ENCODE measurements at regions not wholly inside any gene's neighbourhood (a gene's known extent, or its start where the extent isn't known, plus 50 kb on each side); places are given as distances from the start of the nearest gene placed in this dataset.
"Not testable (repeated sequence)": the region's sequence is repeated elsewhere in the genome, so short reads cannot be mapped to it uniquely, and the experiment has no call there.

DNA sequence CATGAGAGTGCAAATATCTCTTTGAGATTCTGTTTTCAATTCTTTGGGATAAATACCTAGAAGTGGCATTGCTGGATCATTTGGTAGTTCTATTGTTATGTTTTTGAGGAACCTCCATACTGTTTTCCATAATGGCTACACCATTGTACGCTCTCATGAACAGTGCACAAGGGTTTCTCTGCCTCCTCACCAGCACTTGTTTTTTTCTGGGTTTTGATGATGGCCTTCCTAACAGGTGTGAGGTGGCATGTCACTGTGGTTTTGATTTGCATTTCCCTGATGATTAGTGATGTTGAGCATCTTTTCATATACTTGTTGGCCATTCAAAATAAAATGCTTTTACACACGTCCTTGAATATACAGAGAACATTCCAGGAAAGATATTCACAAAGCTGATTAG is 96.2 kb downstream of the CDRT15L2 start:
- not testable (repeated sequence) for DNase-seq (ENCODE audit: low read depth); H3K4me3 ChIP-seq (ENCODE audit: low read length)

DNA sequence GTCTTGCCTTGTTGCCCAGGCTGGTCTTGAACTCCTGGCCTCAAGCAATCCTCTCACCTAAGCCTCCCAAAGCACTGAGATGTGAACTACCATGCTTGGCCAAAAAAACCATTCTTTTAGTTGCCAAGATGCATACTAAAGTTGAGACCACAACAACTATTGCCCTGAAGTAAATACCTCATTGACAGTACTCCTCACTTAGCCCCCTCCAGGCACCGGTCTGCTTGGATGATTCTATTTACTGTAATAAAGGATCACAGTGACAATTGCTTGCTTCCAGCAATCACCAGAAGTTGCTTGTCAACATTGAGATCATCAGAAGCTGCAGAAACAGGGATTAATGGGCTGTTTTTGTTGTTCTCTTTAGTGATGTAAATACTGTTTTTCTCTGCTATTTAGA is 97.1 kb downstream of the CDRT15L2 start:
- not testable (repeated sequence) for H3K4me3 ChIP-seq (ENCODE audit: low read length); DNase-seq (ENCODE audit: low read depth)

DNA sequence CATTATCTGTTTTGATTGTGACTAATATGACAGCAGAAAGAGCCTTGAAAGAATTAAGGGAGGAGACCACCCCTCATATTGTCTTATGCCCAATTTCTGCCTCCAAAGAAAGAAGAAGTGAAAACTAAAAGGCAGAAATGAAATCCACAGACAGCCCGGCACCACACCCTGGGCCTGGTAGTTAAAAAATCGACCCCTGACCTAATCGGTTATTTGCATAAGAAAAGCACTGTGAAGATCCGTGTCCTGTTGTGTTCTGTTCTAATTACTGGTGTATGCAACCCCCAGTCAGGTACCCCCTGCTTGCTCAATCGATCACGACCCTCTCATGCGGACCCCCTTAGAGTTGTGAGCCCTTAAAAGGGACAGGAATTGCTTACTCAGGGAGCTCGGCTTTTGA is 97.9 kb downstream of the CDRT15L2 start:
- not testable (repeated sequence) for H3K4me3 ChIP-seq (ENCODE audit: low read length); DNase-seq (ENCODE audit: low read depth)

DNA sequence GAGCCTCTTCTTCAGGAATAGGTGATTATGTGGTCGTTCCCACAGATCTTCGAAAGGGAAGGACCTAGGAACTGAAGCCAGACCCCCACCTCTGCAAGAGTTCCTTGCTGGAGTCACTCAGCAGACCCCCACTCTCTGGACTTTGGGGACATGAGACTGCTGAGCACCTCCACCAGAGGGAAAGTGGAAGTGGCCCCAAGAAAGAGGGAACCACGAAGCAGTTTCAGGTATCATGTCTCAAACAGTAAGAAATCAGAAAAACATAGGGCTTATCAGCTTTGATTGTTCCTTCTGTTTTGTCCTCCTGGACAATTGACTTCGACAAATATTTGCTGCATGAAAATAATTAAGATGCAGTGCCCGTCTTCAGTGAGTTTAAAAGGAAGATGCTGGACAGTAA is 98.9 kb downstream of the CDRT15L2 start:
- DNase-seq (ENCODE audit: low read depth); H3K4me3 ChIP-seq (ENCODE audit: low read length): not testable (repeated sequence)

DNA sequence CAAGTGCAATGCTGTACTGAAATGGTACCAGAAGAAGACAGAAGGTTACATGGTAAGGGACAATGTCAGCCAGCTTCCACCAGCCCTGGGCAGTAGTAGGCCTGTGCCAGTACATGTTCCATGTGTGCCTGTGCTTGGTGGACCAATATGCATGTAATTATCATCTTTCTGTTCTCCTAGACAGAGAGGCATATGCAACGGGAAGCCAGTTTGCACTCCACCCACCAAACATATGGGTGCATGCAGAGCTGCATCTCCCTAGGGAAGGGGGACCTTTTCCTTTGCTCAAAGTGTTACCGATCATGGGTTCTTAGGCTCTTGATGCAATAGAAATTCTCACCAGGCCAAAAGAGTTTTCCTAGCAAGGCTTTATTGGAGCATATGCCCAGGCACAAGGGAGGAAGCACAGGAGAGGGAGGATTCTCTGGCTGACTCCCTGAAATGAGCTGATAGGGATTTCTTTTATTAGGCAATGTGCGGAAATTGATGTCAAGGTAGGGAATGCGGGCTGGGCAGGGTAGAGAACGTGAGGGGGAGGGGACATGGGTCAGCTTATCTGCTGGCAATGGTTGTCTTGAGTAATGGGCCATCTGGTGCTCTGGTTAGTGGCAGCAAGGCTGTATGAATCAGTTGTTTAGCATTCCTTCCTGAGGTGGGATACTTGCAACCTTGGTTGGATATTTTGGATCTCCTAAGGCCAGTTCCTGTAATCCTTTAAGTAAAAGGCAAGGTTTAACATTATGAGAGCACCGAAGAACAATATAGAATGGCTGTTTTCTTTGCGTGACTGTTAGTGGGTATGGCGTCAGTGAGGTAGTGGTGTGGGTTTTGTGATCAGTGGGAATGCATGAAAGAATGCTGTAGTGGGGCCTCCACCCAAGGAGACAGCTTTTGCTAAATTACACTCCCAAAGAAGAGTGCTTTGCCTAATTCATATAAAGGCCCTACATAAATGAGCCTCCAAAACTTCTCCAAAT is 102.5 kb downstream of the CDRT15L2 start:
- DNase-seq (ENCODE audit: low read depth) = not testable (repeated sequence)

DNA sequence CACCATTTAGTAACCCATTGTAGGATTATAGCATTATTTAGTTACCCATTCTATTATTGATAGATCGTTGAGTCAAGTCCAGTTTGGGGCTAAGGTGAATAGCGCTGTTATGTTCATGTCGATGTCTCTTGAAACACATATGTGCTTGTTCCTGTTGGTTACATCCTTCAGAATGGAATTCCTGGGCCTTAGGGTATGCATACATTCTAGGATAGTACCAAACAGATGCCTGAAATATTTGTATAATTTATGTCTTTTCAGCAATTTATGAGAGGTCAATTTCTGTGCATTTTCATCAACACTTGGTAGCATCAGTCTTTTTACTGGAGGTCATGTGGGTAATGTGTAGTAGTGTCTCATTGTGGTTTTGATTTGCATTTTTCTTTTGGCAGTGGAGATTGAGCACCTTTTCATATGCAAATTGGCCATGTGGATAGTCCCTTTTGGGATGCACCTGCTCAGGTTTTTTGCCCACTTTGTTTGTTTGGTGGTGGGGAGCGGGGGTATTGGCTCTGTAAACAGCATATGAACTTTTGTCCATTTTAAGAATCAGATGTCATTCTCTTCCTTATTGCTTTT is 104.2 kb downstream of the CDRT15L2 start:
- not testable (repeated sequence) for DNase-seq (ENCODE audit: low read depth); H3K4me3 ChIP-seq (ENCODE audit: low read length)

More for the DNA sequence above, 102.5 kb downstream of the CDRT15L2 start:
- not testable (repeated sequence) for H3K4me3 ChIP-seq (ENCODE audit: low read length)

DNA sequence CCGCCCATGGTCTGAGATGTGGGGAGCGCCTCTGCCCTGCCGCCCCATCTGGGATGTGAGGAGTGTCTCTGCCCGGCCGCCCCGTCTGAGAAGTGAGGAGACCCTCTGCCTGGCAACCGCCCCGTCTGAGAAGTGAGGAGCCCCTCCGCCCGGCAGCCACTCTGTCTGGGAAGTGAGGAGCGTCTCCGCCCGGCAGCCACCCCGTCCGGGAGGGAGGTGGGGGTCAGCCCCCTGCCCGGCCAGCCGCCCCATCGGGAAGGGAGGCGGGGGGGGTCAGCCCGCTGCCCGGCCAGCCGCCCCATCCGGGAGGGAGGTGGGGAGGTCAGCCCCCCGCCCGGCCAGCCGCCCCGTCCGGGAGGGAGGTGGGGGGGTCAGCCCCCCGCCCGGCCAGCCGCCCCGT is 105.5 kb downstream of the CDRT15L2 start:
- H3K4me3 ChIP-seq (ENCODE audit: low read length); DNase-seq (ENCODE audit: low read depth): not testable (repeated sequence)

DNA sequence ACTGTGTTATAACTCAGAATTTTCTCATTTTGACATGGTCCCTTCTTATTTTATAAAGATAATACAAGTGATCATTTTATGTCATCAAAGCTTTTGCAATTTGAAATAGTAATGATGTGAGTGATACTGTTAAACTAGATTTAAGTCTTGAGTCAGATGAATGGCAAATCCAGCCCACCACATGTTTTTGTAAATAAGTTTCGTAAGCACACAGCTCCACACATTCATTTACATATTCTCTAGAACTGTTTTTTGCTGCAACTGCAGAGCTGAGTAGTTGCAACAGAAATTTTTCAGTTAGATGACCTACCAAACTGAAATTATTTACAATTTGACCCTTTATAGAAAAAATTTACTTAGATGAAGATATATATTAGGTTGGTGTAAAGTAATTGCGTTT is 108.1 kb downstream of the CDRT15L2 start:
- DNase-seq (ENCODE audit: low read depth); H3K4me3 ChIP-seq (ENCODE audit: low read length): not testable (repeated sequence)

DNA sequence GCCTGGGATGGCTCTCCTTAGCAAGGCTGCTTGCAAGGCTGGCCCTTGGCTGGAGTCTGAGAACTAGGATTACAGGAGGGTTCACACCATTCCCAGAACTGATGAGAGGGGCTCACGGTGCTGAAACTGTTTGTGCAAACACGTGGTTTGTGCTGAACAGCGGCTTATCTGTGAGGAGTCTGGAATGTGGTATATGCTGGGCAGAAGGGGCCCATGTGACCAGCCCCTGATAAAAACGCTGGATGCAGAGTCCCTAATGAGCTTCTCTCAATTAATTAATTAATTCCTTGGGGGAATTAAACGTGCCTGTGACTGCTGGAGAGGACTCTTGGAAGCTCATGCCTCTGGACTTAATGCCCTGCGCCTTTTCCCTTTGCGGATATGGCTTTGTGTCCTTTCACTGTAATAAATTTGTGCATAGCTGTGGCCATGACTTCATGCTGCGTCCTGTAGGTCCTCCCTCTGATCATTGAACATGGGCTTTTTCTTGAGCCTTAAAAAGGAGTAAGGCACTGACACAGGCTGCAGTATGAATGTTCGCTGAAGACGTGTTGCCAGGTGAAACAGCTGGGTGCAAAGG is 109.7 kb downstream of the CDRT15L2 start:
- H3K4me3 ChIP-seq (ENCODE audit: low read length) = not testable (repeated sequence)

DNA sequence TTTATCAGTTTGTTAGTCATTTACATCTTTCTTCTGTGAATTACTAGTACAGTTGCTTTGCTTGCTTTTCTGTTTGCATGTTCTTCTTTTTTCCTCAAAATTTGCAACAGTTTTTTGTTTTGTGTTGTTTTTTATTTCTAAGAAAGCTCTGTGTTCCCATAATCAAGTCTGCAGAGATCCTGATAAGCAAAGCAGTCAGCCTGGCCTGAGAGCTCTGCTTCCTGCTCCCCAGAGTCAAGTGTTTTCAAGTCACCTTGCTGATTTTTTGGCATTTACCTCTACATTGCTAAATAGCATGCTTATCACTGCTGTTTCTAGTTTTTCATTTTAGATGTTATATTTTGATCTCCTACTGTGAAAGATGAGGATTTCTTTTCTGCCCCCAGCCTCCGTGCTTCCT is 113.2 kb downstream of the CDRT15L2 start:
- H3K4me3 ChIP-seq (ENCODE audit: low read length); DNase-seq (ENCODE audit: low read depth): not testable (repeated sequence)

More for the DNA sequence above, 109.7 kb downstream of the CDRT15L2 start:
- DNase-seq (ENCODE audit: low read depth) = not testable (repeated sequence)

DNA sequence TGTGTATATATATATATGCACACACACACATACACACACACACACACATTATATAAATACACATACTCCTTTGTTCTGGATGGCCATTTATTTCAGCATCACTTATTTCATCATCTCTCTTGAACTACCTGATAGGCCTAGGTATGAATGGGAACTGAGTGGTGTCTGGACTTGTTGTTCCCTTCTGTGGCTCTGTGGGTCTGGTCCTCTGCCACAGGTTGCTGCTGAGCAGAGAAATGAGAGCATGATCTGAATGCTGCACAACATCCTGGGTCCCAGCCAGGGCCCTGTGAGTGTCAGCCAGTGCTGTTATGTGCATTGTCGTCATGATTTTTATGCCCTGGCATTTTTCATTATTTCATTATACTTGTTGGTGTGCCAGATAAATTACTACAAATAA is 116.3 kb downstream of the CDRT15L2 start:
- DNase-seq (ENCODE audit: low read depth) = peak; percentile 70
- not testable (repeated sequence) for H3K4me3 ChIP-seq (ENCODE audit: low read length)

DNA sequence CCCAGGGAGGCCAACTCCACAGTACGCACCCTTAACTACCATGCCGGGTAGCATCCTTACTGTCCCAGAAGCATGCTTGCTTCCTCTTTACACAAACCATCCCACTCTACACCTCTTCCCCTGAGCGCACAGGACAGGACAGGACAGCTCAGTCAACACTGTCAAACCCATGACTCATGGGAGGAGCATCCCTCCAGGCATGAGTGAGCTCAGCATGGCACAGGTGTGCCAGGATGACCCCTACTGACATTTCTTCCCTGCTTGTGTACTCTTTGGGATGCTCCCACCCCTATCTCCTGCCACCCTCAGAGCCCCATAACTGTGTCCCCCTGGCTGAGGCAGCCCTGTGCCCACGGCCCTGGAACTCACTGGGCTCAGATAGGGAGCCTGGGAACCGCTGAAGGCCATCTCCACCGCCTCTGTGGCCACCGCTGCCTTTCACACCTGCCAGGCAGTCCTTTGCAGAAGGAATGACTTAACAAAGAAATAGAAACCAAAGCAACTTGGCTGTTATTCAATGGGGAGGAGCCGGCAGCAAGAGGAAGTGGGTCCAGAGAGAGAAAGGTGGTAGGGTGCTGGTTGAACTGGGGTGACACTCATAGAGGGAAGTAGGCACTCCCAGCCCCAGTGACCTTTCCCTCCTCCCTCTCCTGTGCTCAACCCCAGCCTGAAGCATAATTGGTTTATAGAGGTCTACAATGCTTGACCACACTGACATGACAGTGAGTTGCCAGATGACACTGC is 119.1 kb downstream of the CDRT15L2 start:
- DNase-seq (ENCODE audit: low read depth) = peak; percentile 85
- H3K4me3 ChIP-seq (ENCODE audit: low read length) = not testable (repeated sequence)

DNA sequence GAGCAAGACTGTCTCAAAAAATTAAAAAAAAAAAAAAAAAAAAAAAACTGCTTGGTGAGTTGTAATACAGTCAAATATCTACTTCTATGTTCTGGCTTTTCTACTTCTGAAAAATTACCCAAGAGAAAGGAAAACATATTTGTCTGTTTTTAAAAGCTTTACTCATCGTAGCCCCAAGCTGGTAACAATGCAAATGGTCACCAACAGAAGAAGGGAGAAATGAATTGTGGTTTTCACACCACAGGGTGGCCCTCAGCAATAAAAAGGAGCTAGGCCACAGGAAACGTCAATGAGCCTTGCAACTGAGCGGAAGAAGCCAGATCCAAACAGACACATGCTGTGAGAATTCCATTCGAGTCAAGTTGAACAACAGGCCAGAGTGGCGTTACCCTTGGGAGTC is 121.0 kb downstream of the CDRT15L2 start:
- H3K4me3 ChIP-seq (ENCODE audit: low read length) = not testable (repeated sequence)
- peak; percentile 2 for DNase-seq (ENCODE audit: low read depth)

DNA sequence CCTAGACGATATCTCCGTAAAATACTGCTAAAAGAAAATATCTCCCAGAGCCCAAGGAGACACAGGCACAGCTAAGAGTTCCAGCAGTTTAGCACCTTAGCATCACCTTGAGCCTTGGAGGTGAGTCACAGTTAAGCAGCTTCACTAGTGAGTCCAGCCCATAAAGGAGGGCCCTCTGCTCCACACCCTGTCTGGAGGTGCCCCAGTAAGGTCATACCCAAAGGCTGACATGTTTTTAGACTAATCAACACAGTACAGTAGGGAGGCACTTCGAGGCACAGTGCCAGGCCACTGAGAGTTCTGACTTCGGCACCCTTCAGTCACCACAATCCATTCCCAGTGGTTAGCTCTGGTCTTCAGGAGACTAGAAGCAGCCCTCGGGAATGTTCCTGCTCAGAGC is 121.8 kb downstream of the CDRT15L2 start:
- not testable (repeated sequence) for H3K4me3 ChIP-seq (ENCODE audit: low read length)
- peak; percentile 24 for DNase-seq (ENCODE audit: low read depth)

Data from epithelial cell of esophagus (primary cell).